ENCODE measurements at regions not wholly inside any gene's neighbourhood (a gene's known extent, or its start where the extent isn't known, plus 50 kb on each side); places are given as distances from the start of the nearest gene placed in this dataset.

DNA sequence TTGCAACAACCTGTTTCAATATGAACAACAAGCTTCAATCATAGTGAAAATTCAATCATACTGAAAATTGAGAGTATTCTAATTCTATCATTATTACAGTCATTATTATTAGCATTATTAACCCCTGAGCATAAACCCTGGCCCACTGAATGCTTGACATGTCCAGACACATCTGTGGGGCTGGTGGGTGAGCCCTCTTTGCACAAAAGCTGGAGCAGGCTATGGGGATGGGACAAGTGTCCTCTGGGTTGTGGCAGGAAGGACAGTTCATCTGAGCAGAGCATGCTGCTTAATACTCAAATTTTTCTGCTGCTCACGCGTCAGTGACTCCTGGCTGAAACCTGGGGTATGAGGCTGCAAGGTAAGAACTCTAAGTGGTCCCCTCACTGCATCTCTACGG, 451.1 kb upstream of the POU3F3 start:
- TF ChIP-seq SUZ12 (IDR thresholded peaks at IDR 0.05; ENCODE audit: extremely low read depth, insufficient read depth, insufficient read length): no peak
- TF ChIP-seq YY1 (IDR thresholded peaks at IDR 0.05; ENCODE audit: insufficient read depth, insufficient read length): no peak
